HG03097 (cell line): ENCODE measurements at regions not wholly inside any gene's neighbourhood (a gene's known extent, or its start where the extent isn't known, plus 50 kb on each side); places are given as distances from the start of the nearest gene placed in this dataset.

ENCODE experiments used
- ATAC-seq: cut with Tn5 transposase; IDR thresholded peaks from one replicate; pipeline ENCODE4 v1.9.1; 2021; ENCODE audit not compliant: unreplicated experiment, low FRiP score

DNA sequence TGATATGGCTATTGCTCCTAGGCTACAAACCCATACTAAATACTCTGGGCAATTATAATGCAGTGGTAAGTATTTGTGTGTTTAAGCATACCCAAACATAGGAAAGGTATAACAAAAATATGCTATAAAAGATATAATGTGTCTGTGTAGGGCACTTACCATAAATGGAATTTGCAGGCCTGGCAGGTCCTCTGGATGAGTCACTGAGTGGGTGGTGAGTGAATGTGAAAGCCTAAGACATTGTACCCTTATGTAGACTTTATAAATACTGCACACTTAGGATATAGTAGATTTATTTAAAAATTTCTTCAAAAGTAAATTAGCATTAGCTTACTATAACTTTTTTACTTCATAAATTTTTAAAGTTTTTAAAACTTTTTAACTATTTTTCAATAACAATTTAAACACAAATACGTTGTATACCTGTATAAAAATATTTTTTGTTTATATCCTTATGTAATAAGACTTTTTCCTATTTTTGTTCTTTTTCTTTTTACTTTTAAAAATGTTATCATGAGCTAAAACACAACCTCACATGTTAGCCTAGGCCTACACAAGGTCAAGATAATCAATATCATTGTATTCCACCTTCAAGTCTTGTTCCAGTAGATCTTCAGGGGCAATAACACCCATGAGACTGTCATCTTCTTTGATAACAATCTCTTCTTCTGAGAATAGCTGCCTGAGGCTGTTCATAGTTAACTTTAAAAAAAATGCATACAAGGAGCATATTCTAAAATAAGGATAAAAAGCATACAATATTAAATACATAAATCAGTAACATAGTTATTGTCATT lies 306.3 kb upstream of the RGS18 start:
- no peak for ATAC-seq

DNA sequence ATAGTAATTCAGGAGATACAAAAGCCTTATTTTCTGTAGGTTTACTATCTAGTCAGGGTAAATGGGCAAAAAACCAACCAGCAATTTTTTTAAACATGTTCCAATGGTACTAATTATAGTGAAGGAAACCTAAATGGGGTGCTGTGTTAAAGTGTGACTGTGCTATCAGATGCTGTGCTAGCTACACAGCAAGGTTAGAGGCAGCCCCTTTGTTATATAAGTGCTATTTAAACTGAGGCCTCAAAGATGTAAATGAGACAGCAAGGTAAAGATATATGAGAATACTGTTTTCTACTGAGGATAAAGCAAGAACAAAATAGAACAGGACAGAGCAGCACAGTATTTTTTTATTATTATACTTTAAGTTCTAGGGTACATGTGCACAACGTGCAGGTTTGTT lies 305.4 kb upstream of the RGS18 start:
- ATAC-seq = no peak

DNA sequence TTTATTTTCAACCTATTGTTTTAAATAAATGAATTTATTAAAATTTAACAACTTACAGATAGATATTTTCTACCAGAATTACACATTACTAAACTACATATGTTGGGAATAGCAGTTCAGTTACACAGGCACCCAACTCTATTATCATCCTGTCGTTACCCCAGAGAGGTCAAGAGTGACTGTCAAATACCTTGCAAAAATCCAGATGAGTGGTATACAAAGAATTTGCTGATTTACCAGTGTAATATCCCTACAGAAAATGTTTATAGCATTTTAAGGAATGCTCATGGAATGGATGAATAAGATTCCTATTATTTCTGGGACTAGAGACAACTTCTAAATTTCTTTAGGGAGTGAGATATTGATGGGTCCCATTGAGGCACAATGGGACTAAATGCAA lies 300.7 kb upstream of the RGS18 start:
- ATAC-seq = no peak

DNA sequence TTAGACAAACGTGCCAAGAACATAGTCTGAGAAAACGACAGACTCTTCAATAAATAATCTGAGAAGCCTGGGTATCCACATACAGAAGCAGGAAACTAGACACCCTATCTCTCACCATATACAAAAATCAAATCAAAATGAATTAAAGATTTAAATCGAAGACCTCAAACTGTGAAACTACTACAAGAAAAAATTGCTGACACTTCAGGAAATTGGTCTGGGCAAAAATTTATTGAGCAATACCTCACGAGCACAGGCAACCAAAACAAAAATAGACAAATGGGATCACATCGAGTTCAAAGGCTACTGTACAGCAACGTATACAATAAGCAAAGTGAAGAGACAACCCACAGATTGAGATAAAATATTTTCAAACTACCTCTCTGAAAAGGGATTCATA lies 292.8 kb upstream of the RGS18 start:
- no peak for ATAC-seq

DNA sequence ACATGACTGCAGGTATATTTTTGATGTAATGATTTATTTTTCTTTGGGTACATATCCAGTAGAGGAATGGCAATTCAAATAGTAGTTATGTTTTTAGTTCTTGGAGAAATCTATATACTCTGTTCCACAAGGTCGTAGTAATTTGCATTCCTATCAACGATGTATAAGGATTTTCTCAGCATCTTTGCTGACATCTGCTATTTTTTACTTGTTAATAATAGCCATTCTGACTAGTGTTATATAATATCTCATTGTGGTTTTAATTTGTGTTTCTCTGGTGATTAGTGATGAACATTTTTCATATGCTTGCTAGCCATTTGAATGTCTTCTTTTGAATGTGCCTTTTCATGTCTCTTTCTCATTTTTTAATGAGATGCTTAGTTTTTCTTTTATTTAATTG lies 292.1 kb upstream of the RGS18 start:
- no peak for ATAC-seq

DNA sequence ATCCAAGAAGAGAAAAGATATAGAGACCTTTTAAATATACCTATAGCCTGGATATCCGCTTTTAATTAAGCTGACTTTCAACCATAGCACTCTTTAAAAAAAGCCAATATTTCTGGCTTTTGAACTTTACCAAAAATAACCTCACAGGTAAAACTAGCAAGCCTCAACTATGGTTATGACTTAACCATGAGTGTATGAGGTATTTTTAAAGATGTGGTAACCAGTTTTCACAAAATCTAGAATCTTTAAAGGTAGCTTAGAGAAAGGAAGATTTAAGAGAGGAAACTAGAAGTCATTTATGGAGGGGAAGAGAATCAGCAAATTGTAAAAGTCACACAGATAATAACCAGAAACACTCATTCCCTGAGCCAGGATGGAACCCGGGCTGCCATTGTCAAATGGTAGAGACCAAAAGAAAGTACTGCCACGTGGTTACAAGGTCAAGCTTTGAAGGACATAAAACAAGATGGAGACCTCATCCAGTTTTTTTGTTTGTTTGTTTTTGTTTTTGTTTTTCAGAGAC lies 288.4 kb upstream of the RGS18 start:
- no peak for ATAC-seq

DNA sequence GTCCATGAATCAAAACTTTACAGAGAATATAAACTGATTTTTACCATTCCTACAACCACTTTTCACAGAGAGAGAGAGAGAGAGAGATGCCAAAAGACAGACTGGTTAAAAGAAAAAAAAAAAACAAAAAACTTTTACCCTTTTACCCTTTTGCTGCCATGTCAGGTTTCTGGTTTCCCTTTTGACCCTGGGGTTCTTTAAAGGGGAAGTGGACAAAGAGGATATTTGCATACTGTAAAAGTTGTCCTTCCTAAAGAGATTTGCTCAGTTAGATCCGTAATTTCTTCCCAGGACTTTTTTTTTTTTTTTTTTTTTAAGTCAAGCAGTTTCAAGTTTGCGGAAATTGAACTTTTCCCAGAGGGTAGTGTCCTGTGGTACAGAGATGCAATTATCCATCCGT lies 287.8 kb upstream of the RGS18 start:
- ATAC-seq = no peak

DNA sequence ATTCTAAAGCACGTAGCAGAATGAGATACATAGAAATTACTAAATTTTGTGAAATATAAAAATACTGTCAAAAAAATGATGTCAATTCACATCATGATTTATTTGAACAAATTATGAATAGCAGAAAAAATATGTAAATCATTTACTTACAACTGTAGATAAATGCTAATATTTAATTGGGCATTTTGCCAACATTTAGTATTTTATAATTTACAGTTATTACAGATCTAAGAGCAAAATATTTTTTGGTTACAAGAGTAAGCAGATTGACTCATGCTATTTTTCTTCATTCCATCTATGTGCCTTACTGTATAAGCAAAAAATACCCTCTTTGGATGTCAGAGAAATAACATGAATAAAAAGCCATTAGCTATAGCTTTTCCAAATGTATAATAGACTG lies 282.3 kb upstream of the RGS18 start:
- ATAC-seq = no peak

DNA sequence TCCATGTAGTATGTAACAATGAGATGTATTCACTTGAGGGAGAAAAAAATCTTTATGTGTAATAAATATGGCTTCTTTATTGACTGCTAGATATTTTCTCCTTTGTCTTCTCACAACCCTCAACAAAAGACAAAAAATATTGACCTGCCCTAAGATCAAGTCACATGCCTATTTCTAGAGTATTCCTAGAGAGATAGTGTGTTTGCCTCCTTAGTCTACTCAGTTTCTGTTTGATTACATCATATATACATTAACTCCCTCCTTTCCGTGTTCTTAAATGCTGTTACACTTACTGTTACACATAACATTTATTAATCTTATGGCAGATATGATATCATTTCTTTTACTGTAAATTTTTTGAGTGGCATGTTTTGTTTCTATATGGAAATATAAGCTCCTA lies 281.6 kb upstream of the RGS18 start:
- no peak for ATAC-seq

DNA sequence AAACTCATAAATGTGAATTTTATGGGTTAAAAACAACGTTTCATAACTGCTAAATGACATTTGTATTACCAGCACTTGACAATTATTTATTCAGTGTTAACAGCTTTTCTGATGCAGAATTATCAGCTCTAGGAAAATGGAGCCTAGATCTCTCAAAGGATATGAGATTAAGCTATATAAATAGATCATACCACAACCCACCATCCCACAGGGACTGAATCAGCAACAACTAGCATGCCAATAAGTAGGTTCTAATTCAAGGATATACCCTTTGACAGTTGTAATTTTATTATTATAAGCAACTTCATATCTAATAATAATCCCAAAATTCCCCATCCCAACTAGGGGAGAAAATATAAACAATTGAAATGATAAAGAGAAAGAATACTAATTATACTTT lies 275.4 kb upstream of the RGS18 start:
- ATAC-seq = no peak

DNA sequence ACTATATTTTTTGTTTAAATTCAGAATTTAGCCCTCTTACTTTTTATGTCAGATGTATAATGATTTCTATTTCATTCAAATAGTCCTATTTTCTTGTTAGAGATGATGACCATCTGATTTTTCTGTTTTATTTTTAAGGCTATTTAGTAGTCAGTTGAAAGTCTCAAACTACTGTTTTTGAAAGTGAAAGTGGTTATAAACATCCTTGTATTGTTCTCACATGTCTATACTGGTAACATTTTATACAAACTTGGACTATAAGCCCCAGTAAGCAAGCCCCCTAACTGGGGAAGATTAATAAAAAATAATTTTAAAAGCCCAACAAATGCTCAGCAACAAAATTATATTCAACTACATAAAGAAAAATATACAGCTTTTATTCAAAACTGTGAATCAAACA lies 271.3 kb upstream of the RGS18 start:
- peak; percentile 52 for ATAC-seq

DNA sequence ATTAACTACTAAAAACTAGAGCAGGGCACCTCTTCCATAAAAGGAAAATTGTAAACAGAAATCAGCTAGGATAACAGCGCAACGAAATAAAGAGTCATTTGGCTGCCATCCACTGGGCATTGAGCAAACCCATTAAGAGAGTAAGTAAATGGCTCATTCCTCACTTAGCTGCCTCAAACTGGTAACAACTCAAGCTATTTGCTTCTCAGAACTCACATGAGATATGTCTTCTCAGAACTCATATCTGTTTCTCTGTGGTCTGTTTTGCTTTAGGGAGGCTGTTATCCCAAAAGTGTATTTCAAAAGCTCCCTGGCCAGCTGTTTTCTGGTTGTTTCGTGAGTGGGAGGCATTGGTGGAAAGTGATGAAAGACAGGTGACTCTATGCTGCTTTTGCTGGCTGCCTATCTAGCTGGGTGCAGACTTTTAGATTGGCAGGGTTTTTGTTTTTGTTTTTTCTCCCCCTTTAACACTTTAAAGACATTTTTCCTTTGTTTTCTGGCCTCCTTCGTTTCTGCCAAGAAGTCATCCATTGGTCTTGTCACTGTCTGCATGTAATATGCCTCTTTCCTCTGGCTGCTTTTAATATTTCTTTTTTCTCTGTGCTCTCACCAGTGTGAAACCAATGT lies 269.2 kb upstream of the RGS18 start:
- ATAC-seq = no peak

DNA sequence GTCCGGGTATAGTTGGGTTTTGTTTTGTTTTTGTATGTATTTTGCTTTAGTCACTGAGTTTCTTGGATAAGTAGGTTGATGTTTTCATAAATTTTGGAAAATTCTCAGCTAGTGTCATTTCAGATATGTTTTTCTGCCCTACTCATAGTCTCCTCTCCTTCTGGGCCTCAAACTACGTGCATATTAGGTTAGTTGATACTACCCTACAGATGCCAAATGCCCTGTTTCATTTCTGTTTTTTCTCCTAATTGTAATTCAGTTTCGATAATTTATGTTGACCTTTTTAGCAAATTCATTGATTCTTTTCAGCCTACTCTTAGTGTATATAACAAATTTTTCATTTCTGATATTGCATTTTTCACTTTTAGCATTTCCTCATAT lies 268.6 kb upstream of the RGS18 start:
- no peak for ATAC-seq

DNA sequence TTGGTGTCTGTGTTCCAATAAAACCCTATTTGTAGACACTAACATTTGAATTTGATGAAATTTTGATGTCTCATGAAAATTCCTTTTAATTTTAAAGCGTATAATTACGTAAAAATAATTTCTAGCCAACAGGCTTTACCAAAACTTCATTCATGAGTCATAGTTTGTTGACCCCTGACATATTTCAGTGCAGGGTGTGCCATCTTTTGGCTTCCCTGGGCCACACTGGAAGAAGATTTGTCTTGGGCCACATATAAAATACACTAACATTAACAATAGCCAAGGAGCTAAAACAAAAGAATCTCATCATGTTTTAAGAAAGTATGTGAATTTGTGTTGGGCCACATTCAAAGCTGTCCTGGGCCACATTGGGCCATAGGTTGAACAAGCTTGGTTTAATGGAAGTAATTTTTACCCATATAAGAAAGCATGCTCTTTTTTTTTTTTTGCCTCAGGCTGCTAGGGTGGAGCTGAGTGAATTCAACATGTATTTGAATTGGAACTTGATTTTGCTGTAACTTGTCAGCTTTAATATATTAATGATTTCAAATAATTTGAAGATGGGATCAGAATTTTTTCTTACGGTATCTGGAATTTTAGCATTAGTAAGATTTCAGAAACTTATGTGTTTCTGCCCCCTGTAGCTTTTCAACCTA lies 267.7 kb upstream of the RGS18 start:
- ATAC-seq = no peak

DNA sequence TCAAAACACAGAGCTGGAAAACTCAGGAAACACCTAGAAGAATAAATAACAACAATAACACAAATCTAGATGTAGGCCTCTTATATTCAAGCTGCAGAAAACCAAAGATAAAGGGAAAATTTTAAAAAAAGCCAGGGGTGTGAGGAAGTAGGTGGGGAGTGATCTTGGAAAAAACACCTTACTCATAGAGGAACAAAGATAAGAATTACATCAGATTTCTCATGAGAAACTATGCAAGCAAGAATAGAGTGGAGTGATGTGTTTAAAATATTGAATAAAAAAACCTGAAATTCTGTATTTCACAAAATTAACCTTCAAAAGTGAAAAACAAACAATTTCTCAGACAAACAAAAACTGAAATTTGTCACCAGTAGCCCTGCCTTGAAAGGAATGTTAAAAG lies 265.5 kb upstream of the RGS18 start:
- no peak for ATAC-seq

DNA sequence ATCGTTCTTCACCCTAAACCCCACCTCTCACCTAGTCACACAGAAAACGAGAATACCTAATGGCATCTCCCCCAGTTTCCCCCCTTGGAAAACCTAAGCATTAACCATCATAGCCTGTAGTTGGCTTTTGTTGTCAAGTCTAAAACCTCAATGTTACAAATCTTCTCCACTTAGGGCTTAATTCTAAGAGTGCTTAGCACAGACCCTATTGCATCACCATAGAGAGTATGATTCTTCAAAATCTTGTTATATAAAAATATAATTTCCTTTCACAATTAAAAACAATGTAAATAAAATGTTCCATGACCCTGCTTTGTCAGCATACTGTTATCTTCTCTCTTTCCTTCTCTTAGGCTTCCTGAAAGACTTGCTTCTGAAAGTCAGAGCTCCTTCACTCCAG lies 263.2 kb upstream of the RGS18 start:
- ATAC-seq = no peak

DNA sequence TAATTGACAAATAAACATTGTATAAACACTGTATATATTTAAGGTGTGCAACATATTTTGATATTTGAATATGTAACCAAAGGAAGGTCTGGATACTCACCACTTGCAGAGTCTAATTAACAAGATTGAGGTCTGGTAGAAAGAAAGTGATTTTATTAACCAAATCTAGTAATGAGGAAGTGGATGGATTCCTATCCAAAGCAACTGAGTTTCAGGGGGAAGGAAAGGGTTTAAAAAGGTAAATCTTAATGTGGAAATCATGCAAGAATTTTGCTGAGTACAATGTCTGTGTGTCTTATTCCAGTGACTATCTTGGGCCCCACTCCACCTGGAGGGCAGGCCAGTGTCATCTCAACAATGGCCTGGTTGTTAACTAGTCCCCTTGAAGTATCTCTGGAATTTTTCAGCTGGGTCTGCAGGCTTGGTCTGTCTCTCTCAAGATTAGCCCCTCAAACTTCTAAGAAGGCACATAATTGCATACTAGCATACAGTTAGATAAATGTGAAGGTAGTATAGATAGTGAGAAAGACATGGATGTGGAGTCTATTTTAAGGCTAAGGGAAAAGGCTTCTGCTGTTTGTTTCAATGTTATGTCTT lies 262.7 kb upstream of the RGS18 start:
- ATAC-seq = no peak

DNA sequence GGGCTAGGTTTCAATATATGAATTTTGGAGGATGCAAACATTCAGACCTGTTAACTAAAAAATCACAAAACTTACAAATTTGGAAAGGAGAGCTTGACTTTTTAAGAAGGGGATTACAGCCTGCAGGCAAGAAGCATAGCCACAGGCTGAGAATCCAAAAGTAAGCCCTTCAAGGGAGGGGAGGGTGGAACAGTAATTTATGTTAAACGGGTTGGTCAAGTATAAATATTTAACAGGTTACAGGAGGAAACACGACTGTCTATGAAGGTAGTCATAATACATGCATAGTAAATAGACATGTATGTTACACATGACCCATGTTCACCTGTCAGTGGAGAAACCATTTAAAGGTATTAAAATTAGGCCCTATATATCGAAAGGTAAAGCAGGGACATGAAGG lies 261.1 kb upstream of the RGS18 start:
- no peak for ATAC-seq

DNA sequence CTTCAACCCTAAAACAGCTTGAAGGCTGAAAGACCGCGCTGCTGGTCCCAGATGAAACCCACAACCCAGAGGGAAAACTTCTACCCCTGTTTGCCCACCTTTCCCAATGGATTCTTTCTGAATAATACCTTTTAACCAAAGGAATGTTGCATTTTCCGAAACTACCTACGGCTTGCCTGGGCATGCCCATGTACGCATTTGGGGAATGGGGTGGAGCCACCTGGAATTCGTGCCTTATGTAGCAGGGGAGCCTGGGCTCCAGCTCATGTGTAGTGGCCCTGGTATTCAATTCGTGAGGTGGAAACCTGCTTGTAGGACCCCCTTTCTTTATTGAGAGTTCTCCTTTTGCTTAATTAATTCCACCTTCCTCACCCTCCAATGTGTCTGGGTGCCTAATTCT lies 256.6 kb upstream of the RGS18 start:
- ATAC-seq = no peak

DNA sequence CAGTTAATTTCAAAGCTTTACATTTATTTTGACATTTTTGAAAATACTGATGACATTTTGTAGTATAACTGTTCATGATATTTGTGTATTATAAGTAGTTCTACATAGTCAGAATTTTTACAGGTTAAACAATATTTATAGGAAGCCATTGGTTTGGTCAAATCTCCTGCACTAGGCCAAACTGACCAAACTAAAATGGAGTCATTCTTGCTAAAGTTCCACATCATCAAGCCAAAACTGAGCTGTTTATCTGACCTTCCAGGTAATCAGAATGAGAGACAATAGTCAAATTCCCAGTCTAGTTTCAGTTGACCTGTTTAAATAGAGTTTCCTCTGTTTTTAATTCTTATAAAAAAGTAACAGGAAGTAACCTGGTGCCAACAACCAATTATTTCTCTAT lies 253.3 kb upstream of the RGS18 start:
- ATAC-seq = no peak

DNA sequence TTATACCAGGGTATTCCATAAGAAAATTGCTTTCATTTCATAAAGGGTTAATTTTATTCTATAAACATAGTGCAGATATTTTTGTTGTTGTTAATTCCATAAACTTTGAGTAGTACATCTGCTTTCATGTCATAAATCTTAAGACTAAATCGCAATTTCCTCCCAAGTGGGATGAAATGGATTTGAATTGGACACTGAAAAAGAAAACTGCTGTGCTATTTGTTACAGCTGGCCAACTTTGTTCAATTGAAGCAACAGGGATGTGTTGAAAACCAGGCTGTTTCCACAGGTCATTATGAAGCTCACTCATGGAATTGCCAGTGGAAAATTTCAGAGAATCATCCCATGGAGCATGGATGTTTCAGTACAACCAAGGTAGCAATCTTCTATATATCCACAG lies 252.5 kb upstream of the RGS18 start:
- no peak for ATAC-seq
